Upper lobe of left lung (tissue), 6 donors: ENCODE measurements at regions not wholly inside any gene's neighbourhood (a gene's known extent, or its start where the extent isn't known, plus 50 kb on each side); places are given as distances from the start of the nearest gene placed in this dataset.

Source experiments
- ATAC-seq, 2 donors: fragments of 200-7000 bp; cut with Tn5 transposase; one replicate each; pipeline ENCODE4 v1.9.1; 2022; ENCODE audit warnings: mild to moderate bottlenecking in 2 of 2, moderate library complexity in 2 of 2; ENCODE audit not compliant: low FRiP score in 2 of 2
- DNase-seq, 2 donors: peaks; one replicate each; pipeline ENCODE4 v3.0.0-alpha.2; 2019 to 2020
- H3K27ac ChIP-seq, 4 donors: fragments of 200-600 bp; sonication (generic); one replicate each; pipeline ENCODE4 v1.5.1; 2016 to 2019
- H3K27me3 ChIP-seq, 4 donors: fragments of 200-600 bp; sonication (generic); one replicate each; pipeline ENCODE4 v1.5.1; 2017 to 2019
- H3K36me3 ChIP-seq, 4 donors: fragments of 200-600 bp; sonication (generic); one replicate each; pipeline ENCODE4 v1.5.1; 2016 to 2019
- H3K4me1 ChIP-seq, 4 donors: fragments of 200-600 bp; sonication (generic); one replicate each; pipeline ENCODE4 v1.5.1; 2018 to 2019
- H3K4me3 ChIP-seq, 4 donors: fragments of 200-600 bp; sonication (generic); one replicate each; pipeline ENCODE4 v1.5.1; 2017 to 2019; ENCODE audit warnings: mild to moderate bottlenecking in 2 of 4, moderate library complexity in 1 of 4
- H3K9me3 ChIP-seq, 4 donors: fragments of 200-600 bp; sonication (generic); one replicate each; pipeline ENCODE4 v1.5.1; 2018 to 2019
- EP300 ChIP-seq, 4 donors: sonication (generic); formaldehyde crosslinking; IDR thresholded peaks; one replicate each; pipeline ENCODE4 v1.5.1; 2017; ENCODE audit warnings: antibody characterized with exemption in 4 of 4, control low read depth in 2 of 4
- POLR2A ChIP-seq, 4 donors: fragments of 450-650 bp; IDR thresholded peaks; one replicate each; pipeline ENCODE4 v1.5.1; 2016 to 2017; ENCODE audit warnings: antibody characterized with exemption in 4 of 4, mild to moderate bottlenecking in 2 of 4
- POLR2AphosphoS5 ChIP-seq, 2 donors: sonication (generic); formaldehyde crosslinking; IDR thresholded peaks; one replicate each; pipeline ENCODE4 v1.5.1; 2017; ENCODE audit warnings: antibody characterized with exemption in 2 of 2
- WGBS, 2 donors: methylation state at CpG; one replicate each; pipeline ENCODE4 v1.1.5; 2017 to 2018; 5-methylcytosine and 5-hydroxymethylcytosine counted together
- TF ChIP-seq, protein P1 (sequence below), 6 experiments: fragments of 450-650 bp in 4 of 6; fragments of 200-600 bp in 2 of 6; sonication (generic) in 2 of 6; IDR thresholded peaks; one replicate each; pipeline ENCODE4 v1.5.1; 2016 to 2019; ENCODE audit warnings: antibody characterized with exemption in 6 of 6
- donor health status: DM: no; HTN: no; CAD: no; lungs with moderate emphysema.
- donor health status: DM: no; HTN: yes; CAD: no; lungs with severe emphysema.

DNA sequence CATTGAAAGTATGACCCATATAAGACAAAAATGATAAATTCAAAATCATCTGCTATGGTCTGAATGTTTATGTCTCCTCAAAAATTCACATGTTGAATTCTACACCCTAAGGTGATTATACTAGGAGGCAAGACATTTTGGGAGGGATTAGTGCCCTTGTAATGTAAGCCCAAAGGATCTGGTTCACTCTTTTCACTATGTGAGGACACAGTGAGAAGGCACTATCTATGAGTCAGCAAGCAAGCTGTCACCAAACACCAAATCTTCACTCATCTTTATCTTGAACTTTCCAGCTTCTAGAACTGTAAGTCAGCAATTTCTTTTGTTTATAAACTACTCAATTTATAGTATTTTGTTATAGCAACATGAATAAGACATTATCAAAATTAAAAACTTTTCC lies 284.7 kb upstream of the ZC3H15 start:
- TF ChIP-seq, protein P1, sequence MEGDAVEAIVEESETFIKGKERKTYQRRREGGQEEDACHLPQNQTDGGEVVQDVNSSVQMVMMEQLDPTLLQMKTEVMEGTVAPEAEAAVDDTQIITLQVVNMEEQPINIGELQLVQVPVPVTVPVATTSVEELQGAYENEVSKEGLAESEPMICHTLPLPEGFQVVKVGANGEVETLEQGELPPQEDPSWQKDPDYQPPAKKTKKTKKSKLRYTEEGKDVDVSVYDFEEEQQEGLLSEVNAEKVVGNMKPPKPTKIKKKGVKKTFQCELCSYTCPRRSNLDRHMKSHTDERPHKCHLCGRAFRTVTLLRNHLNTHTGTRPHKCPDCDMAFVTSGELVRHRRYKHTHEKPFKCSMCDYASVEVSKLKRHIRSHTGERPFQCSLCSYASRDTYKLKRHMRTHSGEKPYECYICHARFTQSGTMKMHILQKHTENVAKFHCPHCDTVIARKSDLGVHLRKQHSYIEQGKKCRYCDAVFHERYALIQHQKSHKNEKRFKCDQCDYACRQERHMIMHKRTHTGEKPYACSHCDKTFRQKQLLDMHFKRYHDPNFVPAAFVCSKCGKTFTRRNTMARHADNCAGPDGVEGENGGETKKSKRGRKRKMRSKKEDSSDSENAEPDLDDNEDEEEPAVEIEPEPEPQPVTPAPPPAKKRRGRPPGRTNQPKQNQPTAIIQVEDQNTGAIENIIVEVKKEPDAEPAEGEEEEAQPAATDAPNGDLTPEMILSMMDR (IDR thresholded peaks at IDR 0.05): no peak
- no peak for TF ChIP-seq POLR2AphosphoS5 (IDR thresholded peaks at IDR 0.05)
- TF ChIP-seq EP300 (IDR thresholded peaks at IDR 0.05): no peak
- no peak for TF ChIP-seq POLR2A (IDR thresholded peaks at IDR 0.05)
- Histone ChIP-seq H3K27ac (no peak overlapping the region), H3K4me3 (no peak overlapping the region), H3K9me3 (no peaks in the 10 kb centered on the region), H3K27me3 (no peaks in the 10 kb centered on the region), H3K36me3 (no peaks in the 10 kb centered on the region), H3K4me1 (no peaks in the 10 kb centered on the region)
- no peak for DNase-seq
- no peak for ATAC-seq

DNA sequence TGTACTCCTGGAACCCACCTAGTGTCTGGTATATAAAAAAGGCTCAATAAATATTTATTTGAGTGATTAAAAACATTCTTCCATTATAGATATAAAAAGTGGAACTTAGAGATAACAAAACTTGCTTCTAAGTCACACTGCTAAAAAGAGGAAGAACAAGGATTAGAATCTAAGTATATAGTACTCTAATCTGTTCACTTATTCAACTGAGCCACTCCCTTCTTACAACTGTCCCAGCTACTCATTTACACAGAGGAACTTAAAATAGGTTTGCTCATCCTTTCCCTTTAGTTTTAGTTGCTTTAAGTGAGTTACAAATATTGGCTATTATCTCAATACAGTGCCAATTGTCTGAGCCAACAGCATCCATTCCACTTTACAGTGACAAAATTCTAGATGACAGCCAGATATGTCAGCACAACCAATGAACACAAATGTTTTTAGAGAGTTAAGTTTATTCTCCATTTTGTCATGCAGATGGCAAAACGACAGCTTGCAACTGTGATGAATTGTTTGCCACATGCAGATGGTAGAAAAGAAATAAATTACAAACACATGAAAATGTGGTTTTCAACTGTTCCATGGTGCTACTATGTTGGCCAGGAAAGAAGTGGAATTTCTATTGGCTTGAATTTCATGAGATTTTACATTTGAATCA lies 280.7 kb upstream of the ZC3H15 start:
- Histone ChIP-seq H3K36me3 (no peaks in the 10 kb centered on the region), H3K27me3 (no peaks in the 10 kb centered on the region), H3K27ac (no peak overlapping the region), H3K9me3 (no peaks in the 10 kb centered on the region), H3K4me1 (no peaks in the 10 kb centered on the region), H3K4me3 (no peak overlapping the region)
- ATAC-seq (no peak), DNase-seq (no peak)
- 43 to 50% methylated on average over 1 of the region's 1 CpG for WGBS, 2 donors
- TF ChIP-seq POLR2AphosphoS5 (IDR thresholded peaks at IDR 0.05) (no peak), POLR2A (IDR thresholded peaks at IDR 0.05) (no peak), EP300 (IDR thresholded peaks at IDR 0.05) (no peak)
- TF ChIP-seq, protein P1 (IDR thresholded peaks at IDR 0.05): no peak

DNA sequence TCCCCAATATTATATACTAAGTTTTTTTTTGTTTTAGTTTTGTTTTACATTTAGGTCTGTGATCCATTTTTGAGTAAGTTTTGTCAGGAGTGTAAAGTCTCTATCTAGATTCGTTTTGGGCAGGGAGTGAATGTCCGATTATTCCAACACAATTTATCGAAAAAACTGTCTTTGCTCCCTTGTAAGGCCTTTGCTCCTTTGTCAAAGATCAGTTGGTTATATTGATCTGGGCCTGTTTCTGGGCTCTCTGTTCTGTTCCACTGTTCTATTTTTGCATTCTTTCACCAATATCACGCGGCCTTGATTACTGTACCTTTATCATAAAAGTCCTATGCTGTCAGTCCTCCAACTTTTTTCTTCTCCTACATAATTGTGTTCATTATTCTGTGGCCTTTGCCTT lies 276.5 kb upstream of the ZC3H15 start:
- WGBS, 2 donors: 95 to 98% methylated on average over 5 of the region's 5 CpGs
- no peaks in the 10 kb centered on the region for H3K9me3 ChIP-seq
- no peak overlapping the region for H3K27ac ChIP-seq
- no peak for DNase-seq
- no peaks in the 10 kb centered on the region for H3K4me1 ChIP-seq
- H3K4me3 ChIP-seq: no peak overlapping the region
- ATAC-seq: no peak
- TF ChIP-seq, protein P1 (IDR thresholded peaks at IDR 0.05): no peak
- TF ChIP-seq POLR2AphosphoS5 (IDR thresholded peaks at IDR 0.05): no peak
- no peak for TF ChIP-seq EP300 (IDR thresholded peaks at IDR 0.05)
- no peak for TF ChIP-seq POLR2A (IDR thresholded peaks at IDR 0.05)
- no peaks in the 10 kb centered on the region for H3K27me3 ChIP-seq
- no peaks in the 10 kb centered on the region for H3K36me3 ChIP-seq

DNA sequence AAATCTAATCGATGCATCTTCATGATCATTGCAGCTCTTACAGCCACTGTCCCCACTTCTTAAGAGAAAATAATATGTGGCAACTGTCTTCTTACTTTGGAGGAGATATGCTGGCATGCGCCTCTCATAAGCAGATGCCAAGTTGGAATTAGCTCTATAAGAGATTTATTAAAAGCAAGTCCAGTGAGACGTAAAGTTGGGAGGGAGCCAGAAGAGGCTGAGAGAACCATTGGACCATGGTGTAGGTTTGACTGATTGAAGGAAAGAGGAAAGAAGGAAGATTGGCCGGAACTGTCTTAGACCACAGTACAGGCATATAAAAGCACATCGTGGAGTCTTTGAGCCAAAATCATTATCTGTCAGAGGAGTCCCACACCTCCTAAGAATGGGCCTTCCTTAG lies 265.7 kb upstream of the ZC3H15 start:
- Histone ChIP-seq H3K4me3 (no peak overlapping the region), H3K36me3 (no peaks in the 10 kb centered on the region), H3K27ac (no peak overlapping the region), H3K4me1 (no peaks in the 10 kb centered on the region), H3K27me3 (no peaks in the 10 kb centered on the region), H3K9me3 (peaks cover 0 to 4% (median 0%) of the 10 kb centered on the region in 4 donors)
- TF ChIP-seq POLR2AphosphoS5 (IDR thresholded peaks at IDR 0.05) (no peak), EP300 (IDR thresholded peaks at IDR 0.05) (no peak), POLR2A (IDR thresholded peaks at IDR 0.05) (no peak)
- TF ChIP-seq, protein P1 (IDR thresholded peaks at IDR 0.05): no peak
- no peak for ATAC-seq
- no peak for DNase-seq
- WGBS, 2 donors: 83 to 93% methylated on average over 5 of the region's 5 CpGs

DNA sequence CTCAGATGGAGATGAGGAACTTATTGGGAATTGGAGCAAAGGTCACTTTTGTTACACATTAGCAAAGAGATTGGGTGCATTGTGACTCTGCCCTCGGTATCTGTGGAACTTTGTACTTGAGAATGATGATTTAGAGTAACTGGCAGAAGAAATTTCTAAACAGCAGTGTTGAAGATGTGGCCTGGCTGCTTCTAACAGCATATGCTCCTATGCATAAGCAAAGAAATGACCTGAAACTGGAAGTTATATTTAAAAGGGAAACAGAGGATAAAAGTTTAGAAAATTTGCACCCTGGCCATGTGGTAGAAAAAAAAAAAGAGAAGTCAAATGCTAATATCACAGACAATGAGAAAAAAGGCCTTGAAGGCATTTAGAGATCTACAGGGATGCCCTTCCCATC lies 256.8 kb upstream of the ZC3H15 start:
- no peak overlapping the region for H3K4me3 ChIP-seq
- DNase-seq (no peak), ATAC-seq (no peak)
- no peaks in the 10 kb centered on the region for H3K27me3 ChIP-seq
- peaks cover 20 to 40% (median 33%) of the 10 kb centered on the region in 4 donors for H3K9me3 ChIP-seq
- no peaks in the 10 kb centered on the region for H3K4me1 ChIP-seq
- WGBS, 2 donors: 67 to 68% methylated on average over 1 of the region's 1 CpG
- H3K27ac ChIP-seq: no peak overlapping the region
- TF ChIP-seq POLR2AphosphoS5 (IDR thresholded peaks at IDR 0.05) (no peak), POLR2A (IDR thresholded peaks at IDR 0.05) (no peak), EP300 (IDR thresholded peaks at IDR 0.05) (no peak)
- TF ChIP-seq, protein P1 (IDR thresholded peaks at IDR 0.05): no peak
- no peaks in the 10 kb centered on the region for H3K36me3 ChIP-seq
